ENCODE measurements at regions not wholly inside any gene's neighbourhood (a gene's known extent, or its start where the extent isn't known, plus 50 kb on each side); places are given as distances from the start of the nearest gene placed in this dataset.

DNA sequence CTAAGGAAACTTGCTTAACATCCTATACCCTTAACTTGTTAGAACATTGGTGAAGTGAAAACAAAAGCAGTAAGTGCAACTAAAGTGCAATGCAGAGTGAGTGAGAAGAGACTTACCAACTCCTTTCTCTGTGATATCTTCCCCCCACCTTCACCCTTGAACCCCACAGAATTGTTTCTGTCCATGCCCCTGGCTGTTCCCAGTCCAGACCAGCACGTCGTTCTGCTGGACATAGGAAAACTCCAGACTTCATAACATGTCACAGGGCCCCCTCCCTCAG is 91.9 kb downstream of the DAD1 start:
- Mint-ChIP-seq H3K36me3 (ENCODE audit: insufficient read depth, unreplicated experiment) (no peaks in the 10 kb centered on the region), H3K27me3 (ENCODE audit: unreplicated experiment) (peaks cover 44% of the 10 kb centered on the region), H3K9me3 (ENCODE audit: low read depth, unreplicated experiment) (no peaks in the 10 kb centered on the region), H3K4me3 (ENCODE audit: low read depth, unreplicated experiment) (no peak overlapping the region), H3K4me1 (ENCODE audit: low read depth, unreplicated experiment) (no peaks in the 10 kb centered on the region), H3K27ac (ENCODE audit: unreplicated experiment) (no peak overlapping the region)
- TF ChIP-seq, protein P1, sequence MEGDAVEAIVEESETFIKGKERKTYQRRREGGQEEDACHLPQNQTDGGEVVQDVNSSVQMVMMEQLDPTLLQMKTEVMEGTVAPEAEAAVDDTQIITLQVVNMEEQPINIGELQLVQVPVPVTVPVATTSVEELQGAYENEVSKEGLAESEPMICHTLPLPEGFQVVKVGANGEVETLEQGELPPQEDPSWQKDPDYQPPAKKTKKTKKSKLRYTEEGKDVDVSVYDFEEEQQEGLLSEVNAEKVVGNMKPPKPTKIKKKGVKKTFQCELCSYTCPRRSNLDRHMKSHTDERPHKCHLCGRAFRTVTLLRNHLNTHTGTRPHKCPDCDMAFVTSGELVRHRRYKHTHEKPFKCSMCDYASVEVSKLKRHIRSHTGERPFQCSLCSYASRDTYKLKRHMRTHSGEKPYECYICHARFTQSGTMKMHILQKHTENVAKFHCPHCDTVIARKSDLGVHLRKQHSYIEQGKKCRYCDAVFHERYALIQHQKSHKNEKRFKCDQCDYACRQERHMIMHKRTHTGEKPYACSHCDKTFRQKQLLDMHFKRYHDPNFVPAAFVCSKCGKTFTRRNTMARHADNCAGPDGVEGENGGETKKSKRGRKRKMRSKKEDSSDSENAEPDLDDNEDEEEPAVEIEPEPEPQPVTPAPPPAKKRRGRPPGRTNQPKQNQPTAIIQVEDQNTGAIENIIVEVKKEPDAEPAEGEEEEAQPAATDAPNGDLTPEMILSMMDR (IDR thresholded peaks at IDR 0.05; ENCODE audit: unreplicated experiment) = no peak
- CTCF ChIA-PET = no interaction called here
- no peak for DNase-seq
- intact Hi-C loops (cut with micrococcal nuclease; ENCODE audit: unreplicated experiment) = no loop called here
- BruUV-seq (replicated peaks) = no TSS peak

DNA sequence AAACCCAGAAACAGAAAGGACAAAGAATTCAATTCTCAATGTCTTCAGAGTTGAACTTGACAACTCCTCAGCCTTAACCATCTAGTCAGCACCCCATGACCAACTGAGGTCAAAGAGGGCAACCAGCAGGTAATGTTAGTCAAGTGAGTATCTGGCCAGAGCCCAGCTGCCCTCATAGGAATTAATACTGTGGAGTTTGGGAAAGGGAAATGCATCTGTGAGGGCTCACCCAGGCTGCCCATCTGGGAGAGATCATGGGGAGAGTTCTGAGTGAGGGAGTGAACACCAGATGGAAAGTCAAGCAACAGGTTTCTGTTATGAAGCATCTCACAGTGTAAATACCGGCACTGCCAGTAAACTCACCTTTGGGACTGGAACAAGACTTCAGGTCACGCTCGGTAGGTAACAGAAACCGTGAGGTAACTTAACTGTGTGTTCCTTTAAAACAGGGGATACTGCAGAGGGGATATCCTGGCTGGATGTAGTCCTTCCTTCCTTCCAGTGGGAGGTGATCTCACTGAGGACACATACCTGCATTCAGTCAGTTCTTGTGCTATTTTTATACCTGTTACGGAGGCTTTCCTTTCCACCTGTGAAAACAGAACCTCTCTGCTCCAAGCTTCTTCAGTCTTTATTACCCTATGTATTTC is 94.4 kb downstream of the DAD1 start:
- no peaks in the 10 kb centered on the region for H3K9me3 Mint-ChIP-seq (ENCODE audit: low read depth, unreplicated experiment)
- H3K4me3 Mint-ChIP-seq (ENCODE audit: low read depth, unreplicated experiment) = no peak overlapping the region
- H3K27ac Mint-ChIP-seq (ENCODE audit: unreplicated experiment) = no peak overlapping the region
- BruUV-seq (replicated peaks) = no TSS peak
- no peaks in the 10 kb centered on the region for H3K4me1 Mint-ChIP-seq (ENCODE audit: low read depth, unreplicated experiment)
- no peak for DNase-seq
- TF ChIP-seq, protein P1 (IDR thresholded peaks at IDR 0.05; ENCODE audit: unreplicated experiment) = no peak
- intact Hi-C loops (cut with micrococcal nuclease; ENCODE audit: unreplicated experiment) = no loop called here
- H3K36me3 Mint-ChIP-seq (ENCODE audit: insufficient read depth, unreplicated experiment) = no peaks in the 10 kb centered on the region
- H3K27me3 Mint-ChIP-seq (ENCODE audit: unreplicated experiment) = peaks cover 56% of the 10 kb centered on the region
- CTCF ChIA-PET = no interaction called here

DNA sequence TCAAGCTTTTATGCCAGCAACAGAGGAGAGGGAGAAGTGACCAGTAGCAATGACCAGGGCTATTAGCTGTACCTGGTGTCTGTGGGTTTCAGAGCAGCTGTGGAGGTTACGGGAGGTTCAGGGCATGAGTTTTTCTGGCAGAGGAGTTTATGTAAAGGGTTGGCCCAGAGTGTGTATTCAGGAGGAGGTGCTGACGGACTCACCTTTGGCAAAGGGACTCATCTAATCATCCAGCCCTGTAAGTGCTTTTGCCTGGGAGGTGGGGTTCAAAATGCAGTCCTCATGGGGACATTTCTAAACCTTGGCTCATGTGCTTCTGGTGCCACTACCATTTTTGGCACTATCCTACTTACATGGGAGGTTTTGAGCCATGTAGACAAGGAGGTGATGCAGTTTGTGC is 95.3 kb downstream of the DAD1 start:
- DNase-seq = no peak
- Mint-ChIP-seq H3K4me1 (ENCODE audit: low read depth, unreplicated experiment) (no peaks in the 10 kb centered on the region), H3K36me3 (ENCODE audit: insufficient read depth, unreplicated experiment) (no peaks in the 10 kb centered on the region), H3K27ac (ENCODE audit: unreplicated experiment) (no peak overlapping the region), H3K9me3 (ENCODE audit: low read depth, unreplicated experiment) (no peaks in the 10 kb centered on the region), H3K4me3 (ENCODE audit: low read depth, unreplicated experiment) (no peak overlapping the region), H3K27me3 (ENCODE audit: unreplicated experiment) (peaks cover 64% of the 10 kb centered on the region)
- TF ChIP-seq, protein P1 (IDR thresholded peaks at IDR 0.05; ENCODE audit: unreplicated experiment) = no peak
- intact Hi-C loops (cut with micrococcal nuclease; ENCODE audit: unreplicated experiment) = no loop called here
- CTCF ChIA-PET = no interaction called here
- BruUV-seq (replicated peaks) = no TSS peak

DNA sequence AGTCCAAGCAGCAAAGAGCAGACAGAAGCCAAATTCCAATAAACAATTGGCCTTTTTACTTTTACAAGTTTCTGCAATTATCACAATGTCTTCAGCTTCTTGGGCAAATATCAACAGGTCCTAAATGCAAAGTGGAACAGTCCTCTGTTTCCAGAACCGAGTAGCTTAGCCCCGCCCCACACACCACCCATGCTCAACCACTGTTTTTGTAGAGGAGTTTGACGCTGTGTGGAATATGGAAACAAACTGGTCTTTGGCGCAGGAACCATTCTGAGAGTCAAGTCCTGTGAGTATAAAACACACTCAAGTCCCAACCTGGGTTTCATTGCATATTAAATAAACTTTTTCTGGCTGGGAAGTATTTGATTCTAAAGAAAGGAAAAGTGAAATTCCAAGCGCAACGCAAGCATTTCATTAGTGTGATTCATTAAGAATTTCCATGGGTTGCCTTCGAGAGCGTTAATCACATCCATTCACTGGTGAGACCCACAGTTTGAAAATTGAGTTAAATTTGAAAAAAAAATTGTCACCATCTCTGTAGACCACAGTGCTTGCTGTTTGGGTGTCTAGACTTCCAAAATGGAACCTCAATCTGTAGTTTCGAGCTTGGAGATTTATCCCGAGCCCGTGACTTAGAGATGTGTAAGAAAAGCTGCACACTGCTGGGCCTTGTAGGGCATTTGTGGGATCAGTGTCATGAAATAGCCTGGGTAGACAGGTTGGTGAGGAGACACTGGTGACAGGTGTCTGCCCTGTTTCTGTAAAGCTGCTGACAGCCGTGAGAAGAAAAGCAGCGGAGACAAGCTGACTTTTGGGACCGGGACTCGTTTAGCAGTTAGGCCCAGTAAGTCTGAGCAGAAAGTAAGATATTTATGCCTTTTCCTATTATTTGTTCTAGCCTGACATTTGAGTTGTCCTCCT is 96.1 kb downstream of the DAD1 start:
- H3K27me3 Mint-ChIP-seq (ENCODE audit: unreplicated experiment) = peaks cover 73% of the 10 kb centered on the region
- H3K9me3 Mint-ChIP-seq (ENCODE audit: low read depth, unreplicated experiment) = no peaks in the 10 kb centered on the region
- H3K4me1 Mint-ChIP-seq (ENCODE audit: low read depth, unreplicated experiment) = no peaks in the 10 kb centered on the region
- intact Hi-C loops (cut with micrococcal nuclease; ENCODE audit: unreplicated experiment) = no loop called here
- CTCF ChIA-PET = no interaction called here
- no peak overlapping the region for H3K27ac Mint-ChIP-seq (ENCODE audit: unreplicated experiment)
- TF ChIP-seq, protein P1 (IDR thresholded peaks at IDR 0.05; ENCODE audit: unreplicated experiment) = no peak
- DNase-seq = no peak
- no peak overlapping the region for H3K4me3 Mint-ChIP-seq (ENCODE audit: low read depth, unreplicated experiment)
- H3K36me3 Mint-ChIP-seq (ENCODE audit: insufficient read depth, unreplicated experiment) = no peaks in the 10 kb centered on the region
- BruUV-seq (replicated peaks) = no TSS peak

Data from Calu3 (cell line).